ENCODE measurements at regions not wholly inside any gene's neighbourhood (a gene's known extent, or its start where the extent isn't known, plus 50 kb on each side); places are given as distances from the start of the nearest gene placed in this dataset.
"Not testable (repeated sequence)": the region's sequence is repeated elsewhere in the genome, so short reads cannot be mapped to it uniquely, and the experiment has no call there.

GRCh38 chr7:3165681-3166580 lies 122.3 kb upstream of the CARD11 start:
- no peak for DNase-seq

GRCh38 chr7:3167551-3167950 lies 123.9 kb upstream of the CARD11 start:
- DNase-seq: no peak

- no peak for DNase-seq
Measured at GRCh38 chr7:3168370-3168769, 124.7 kb upstream of the CARD11 start.

GRCh38 chr7:3168869-3169268 lies 125.2 kb upstream of the CARD11 start:
- no peak for DNase-seq

GRCh38 chr7:3172768-3173280 lies 128.2 kb upstream of the SDK1 start:
- no peak for DNase-seq

- no peak for DNase-seq
Measured at GRCh38 chr7:3174515-3175284, 126.4 kb upstream of the SDK1 start.

GRCh38 chr7:3175285-3175902 lies 125.7 kb upstream of the SDK1 start:
- DNase-seq: no peak

- no peak for DNase-seq
Measured at GRCh38 chr7:3176112-3177000, 124.7 kb upstream of the SDK1 start.

GRCh38 chr7:3177271-3177670 lies 123.8 kb upstream of the SDK1 start:
- no peak for DNase-seq

GRCh38 chr7:3179456-3179855 lies 121.6 kb upstream of the SDK1 start:
- DNase-seq: no peak

GRCh38 chr7:3180604-3181003 lies 120.4 kb upstream of the SDK1 start:
- DNase-seq: no peak

GRCh38 chr7:3182055-3182454 lies 119.0 kb upstream of the SDK1 start:
- DNase-seq: not testable (repeated sequence)

- no peak for DNase-seq
Measured at GRCh38 chr7:3187444-3188040, 113.5 kb upstream of the SDK1 start.

GRCh38 chr7:3188946-3189345 lies 112.1 kb upstream of the SDK1 start:
- DNase-seq: no peak

- no peak for DNase-seq
Measured at GRCh38 chr7:3191548-3191947, 109.5 kb upstream of the SDK1 start.

GRCh38 chr7:3192669-3193068 lies 108.4 kb upstream of the SDK1 start:
- DNase-seq: no peak

GRCh38 chr7:3193379-3194120 lies 107.5 kb upstream of the SDK1 start:
- no peak for DNase-seq

GRCh38 chr7:3194501-3195141 lies 106.4 kb upstream of the SDK1 start:
- peak; percentile 28 for DNase-seq

- DNase-seq: no peak
Measured at GRCh38 chr7:3195160-3195559, 105.9 kb upstream of the SDK1 start.

GRCh38 chr7:3196629-3197400 lies 104.2 kb upstream of the SDK1 start:
- DNase-seq: no peak

Measured in fibroblast of skin of right quadriceps (primary cell).